ENCODE measurements at regions not wholly inside any gene's neighbourhood (a gene's known extent, or its start where the extent isn't known, plus 50 kb on each side); places are given as distances from the start of the nearest gene placed in this dataset.
"Not testable (repeated sequence)": the region's sequence is repeated elsewhere in the genome, so short reads cannot be mapped to it uniquely, and the experiment has no call there.

DNA sequence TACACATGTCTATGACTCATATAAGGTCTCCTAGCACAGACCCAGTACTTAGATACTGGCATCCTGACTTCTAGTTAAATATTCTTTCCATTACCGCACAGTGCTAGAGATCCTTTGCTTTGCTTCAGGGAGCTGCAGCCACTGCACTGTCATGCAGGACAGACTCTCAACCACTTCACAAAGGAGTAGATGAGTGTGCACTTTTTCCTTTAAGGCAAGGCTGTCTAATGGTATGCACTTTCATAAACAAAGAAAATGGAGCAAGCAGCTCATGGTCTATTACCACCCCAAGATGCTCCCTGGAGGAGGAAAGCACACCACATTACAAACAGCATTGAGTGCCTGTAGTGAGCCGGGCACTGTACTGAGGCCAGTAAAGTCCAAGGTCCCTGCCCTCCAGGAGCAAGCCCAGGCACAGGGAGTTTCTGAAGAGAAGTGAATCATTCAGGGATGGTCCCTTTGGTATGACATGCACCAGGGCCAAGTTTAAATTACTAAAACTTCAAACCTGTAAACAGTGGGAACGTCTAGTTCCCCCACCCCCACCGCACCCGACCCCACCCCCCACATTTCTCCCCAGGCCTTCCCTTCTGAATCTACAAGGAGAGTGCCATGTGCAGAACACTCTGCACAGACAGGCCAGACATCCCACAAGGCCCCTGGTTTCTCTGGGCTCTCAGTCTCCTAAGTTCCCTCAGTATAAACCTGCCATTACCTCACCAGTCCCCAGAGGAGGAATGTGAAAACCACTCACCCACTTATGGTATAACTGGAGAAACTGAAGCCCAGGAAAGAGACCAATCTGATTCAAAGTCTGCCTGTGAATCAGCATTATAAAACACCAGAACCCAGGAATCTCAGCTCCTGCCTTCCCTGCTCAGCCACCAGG is 107.8 kb upstream of the BCL6 start:
- DNase-seq (ENCODE audit: low spot score): peak; percentile 28

DNA sequence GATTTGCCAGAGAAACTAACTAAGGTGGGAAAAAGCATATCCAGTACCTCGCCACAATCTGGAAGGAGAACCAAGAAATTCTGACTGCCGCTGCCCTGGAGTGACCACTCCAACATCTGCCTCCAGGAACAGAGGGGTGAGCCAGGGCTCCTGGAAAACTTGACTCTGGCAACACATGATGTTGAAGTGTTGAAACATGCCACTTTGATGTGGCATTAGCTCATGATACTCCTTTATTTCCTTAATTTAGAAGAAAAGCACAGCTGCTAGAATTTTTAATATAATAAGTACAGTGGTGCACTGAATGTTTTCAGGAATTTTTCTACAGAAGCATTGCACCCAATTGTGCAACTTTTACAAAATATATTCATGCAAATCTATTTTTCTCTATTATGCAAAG is 109.9 kb upstream of the BCL6 start:
- DNase-seq (ENCODE audit: low spot score): no peak

DNA sequence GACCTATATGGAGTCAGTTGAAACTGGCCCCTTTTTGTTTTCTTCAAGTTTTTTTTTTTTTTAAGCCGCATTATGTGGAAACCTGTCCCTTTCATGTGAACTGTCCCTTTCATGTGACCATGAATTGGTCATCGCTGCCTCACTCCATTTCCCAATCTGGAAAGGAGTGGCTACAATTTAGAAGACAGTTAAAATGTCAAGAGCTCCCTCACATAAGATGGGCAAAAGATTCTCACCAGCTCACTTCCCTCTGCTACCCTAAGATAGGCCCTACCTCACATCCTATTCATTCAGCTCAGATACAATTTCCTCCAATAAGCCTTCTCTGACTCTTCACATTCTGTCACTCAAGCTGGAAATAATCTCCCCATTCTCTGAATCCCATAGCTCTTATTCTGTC is 111.3 kb upstream of the BCL6 start:
- DNase-seq (ENCODE audit: low spot score): no peak

DNA sequence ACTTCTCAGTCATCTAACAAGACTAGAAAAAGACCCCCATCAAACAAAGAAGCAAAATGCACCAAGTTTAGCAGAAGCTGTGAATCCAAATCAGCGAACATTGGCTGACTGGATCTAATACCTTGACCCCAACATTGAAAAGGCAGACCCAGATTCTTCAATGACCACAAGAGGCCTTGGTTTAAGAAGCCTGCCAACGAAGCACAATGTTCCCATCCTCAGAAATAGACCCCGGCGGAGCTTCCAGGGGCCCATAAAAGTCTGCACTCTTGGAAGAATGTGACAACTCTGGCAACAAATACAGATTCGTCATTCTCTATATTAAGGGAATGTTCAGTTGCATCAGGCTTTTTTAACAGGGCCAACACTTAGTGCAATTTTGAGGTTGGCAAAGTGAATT is 112.8 kb upstream of the BCL6 start:
- DNase-seq (ENCODE audit: low spot score): no peak

DNA sequence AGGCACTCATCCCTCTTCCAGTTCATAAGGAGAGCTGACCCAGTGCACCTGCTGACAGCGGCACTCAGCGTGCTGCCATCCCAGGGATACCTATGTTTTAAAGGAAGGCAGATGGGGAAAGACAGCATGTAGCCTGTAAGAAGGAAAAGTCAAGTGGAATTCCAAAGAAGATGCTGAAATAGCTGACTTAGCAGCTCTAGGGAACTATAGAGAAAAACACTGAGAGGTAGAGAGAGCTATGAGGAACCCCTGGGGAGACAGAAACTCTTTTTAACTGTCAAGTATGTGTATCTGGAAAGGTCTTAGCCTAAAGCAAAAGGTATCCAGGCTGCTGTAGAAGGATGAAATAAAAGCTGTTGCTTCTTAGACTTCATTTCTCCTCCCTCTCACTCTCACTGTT is 113.4 kb upstream of the BCL6 start:
- no peak for DNase-seq (ENCODE audit: low spot score)

DNA sequence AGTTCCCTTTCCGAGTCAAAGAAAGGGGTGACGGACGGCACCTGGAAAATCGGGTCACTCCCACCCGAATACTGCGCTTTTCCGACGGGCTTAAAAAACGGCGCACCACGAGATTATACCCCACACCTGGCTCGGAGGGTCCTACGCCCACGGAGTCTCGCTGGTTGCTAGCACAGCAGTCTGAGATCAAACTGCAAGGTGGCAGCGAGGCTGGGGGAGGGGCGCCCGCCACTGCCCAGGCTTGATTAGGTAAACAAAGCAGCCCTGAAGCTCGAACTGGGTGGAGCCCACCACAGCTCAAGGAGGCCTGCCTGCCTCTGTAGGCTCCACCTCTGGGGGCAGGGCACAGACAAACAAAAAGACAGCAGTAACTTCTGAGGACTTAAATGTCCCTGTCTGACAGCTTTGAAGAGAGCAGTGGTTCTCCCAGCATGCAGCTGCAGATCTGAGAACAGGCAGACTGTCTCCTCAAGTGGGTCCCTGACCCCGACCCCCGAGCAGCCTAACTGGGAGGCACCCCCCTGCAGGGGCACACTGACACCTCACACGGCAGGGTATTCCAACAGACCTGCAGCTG is 117.5 kb upstream of the BCL6 start:
- DNase-seq (ENCODE audit: low spot score): not testable (repeated sequence)

DNA sequence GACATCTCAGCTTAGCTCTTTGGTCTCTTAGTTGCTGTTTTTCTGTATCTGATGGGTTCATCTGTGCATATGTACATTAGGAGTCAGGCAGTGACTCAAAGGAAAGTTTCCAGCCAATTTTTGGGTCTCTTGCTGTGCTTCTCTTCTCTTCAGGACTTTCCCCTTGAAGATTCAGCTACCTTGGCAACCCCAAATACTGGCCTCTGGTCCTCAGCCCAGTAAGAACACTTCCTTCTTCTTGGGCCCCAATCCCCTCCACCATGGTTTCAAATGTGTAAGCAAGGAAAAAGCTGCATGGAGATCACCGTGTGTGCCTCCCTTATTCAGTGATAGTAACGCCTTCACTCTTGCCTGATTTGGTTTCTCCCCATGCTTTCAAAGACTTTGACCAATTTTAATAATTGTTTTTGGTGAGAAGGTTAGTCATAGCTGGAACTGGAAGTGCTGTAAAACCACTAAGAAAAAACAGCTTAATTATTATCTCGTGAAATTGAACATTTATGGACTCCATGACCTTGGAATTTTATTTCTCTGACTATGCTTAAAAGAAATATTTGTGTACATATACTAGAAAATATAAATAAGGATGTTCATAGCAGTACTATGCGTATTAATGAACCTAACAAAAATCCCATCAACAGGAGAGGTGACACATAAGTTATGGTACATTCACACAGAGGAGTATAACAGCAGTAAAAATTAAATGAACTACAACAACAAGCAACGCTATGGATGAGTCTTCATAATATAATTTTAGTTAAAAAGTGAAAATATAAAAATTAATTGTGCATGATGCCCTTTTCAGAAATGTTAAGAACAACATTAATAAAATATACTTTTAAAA is 125.3 kb upstream of the BCL6 start:
- DNase-seq (ENCODE audit: low spot score): no peak

DNA sequence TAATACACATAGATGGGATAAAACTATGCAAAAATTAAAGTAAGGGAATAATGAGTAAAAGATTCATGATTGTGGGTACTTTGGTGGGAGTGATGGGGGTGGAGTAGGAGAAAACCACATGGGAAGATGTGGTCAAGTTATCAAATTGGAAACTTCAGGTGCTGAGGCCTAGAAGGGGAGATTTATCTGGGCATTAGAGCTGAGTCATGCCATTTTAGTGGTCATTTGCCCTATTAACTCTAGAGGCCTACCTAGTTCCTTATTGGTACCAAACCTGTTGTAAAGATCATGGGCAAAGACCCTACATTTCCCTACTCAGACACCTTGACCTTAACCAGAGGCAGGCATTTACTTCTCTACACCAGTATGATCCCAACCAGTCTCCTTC is 125.9 kb upstream of the BCL6 start:
- DNase-seq (ENCODE audit: low spot score): no peak

DNA sequence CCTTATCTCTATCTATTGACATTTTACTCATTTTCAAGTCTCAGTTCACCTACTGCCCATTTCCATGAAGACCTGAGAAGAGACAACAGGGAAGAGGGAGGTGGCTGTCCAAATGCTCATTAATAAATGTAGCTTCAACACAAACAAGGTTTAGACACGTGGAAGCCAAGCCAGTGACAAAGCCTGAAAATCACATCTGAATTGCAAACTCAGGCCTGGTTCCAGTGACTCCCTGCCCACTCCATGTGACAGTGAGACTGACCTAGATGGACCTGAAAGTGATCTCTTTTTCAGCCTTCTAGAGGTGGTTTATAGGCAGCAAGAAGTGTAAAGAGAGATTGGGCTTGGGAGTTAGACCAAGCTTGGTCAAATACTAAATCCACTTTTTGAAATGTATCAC is 126.6 kb upstream of the BCL6 start:
- no peak for DNase-seq (ENCODE audit: low spot score)

DNA sequence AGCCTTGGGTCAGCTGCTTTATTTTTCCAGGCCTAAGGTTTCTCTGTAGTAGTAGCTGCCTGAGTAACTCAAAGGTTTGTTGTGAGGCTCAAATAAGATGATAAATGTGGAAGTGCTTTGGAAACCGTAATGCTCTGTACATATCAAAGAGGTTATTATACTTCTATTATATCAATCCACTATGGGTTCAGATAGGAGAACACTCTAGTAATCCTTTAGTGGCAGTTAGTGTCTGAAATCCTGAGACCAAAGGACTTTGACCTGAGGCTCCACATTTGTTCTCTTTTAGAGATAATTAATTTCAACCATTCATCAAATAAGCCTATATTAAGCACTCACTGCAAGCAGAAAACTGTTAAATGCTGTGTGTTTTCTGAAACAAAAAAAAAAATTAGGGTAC is 128.6 kb upstream of the BCL6 start:
- DNase-seq (ENCODE audit: low spot score): no peak

DNA sequence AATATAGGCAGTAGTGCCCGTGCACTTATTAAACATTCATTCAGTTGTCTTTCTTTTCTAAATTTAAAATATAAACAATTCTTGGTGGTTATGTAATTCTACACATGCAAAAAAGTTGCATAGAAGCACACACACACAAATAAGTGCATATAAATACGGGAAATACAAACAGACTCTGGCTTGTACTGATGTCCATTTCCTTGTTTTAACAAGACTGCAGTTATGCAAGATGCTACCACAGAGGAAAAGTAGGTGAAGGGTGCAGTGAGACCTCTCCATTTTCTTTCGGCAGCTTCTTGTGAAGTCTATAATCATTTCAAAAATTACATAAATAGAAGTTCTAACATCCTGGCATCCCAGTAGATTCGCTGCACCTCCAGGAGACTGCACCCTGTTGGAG is 130.6 kb upstream of the BCL6 start:
- no peak for DNase-seq (ENCODE audit: low spot score)

DNA sequence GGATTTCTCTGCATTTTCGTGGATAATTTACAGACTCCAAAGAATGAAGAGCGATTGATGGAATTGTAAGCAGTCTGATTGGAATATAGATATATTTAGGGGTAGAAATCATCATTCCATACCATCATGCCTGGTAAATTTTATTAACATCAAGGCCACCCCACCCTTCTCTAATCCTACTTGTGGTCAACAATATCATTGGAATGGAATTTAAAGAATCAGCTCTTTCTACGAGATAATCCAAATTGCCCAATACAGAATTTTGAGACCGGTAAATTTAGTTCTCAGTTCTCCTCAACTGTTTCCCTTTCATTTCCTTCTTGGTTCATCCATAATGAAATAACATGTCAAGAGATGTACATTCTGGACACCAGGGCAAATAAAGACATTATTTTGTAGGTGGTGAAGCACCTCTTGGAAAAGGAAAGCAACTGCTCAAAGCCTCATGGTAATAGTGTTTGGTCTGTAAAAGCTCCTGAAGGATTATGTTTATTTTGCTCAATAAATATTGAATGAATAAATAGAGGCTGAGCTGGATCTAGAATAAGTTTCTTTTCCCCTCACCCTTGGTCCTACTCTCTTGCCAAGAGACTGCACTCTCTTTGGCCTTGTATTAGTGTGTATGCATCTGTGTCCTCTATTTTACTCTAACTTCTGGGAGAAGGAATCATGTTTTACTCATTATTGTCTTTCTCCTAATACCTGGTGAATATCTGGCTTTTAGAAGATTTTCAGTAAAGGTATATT is 133.7 kb upstream of the BCL6 start:
- no peak for DNase-seq (ENCODE audit: low spot score)

DNA sequence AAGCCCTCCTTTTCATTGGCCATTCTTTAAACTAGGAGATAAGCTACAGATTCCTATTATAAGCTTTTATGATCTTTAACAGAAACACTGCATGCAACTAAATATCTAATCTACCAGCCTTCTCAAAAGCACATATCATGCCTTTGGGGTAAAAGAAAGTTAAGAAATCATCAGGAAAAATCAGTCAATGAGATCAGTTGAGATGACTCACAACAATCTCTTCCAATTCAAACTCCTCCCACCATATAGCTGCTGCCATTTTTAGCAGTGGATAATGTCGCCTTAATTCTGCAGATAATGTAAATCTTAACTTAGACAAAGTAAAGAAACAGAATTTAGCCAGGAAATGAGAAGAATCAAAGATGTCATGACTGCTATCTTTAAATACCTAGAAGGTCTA is 135.2 kb upstream of the BCL6 start:
- DNase-seq (ENCODE audit: low spot score): no peak

DNA sequence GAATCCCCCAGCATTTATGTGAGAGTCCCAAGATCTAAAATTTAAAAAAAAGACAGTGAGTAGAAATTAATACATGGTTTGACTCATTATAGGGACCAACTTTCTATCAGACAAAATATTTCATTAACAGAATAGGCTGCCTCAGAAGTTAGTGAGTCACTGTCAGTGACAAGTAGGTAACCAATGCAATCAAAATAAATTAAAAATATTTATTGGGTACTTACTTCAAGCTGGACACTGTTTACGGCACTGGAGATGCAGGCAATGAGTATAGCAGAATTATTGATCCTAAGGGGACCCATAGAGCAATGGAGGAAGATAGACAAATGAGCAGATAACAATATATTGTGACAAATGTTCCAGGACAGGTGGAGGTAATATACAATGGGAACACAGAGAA is 135.6 kb upstream of the BCL6 start:
- DNase-seq (ENCODE audit: low spot score): no peak

DNA sequence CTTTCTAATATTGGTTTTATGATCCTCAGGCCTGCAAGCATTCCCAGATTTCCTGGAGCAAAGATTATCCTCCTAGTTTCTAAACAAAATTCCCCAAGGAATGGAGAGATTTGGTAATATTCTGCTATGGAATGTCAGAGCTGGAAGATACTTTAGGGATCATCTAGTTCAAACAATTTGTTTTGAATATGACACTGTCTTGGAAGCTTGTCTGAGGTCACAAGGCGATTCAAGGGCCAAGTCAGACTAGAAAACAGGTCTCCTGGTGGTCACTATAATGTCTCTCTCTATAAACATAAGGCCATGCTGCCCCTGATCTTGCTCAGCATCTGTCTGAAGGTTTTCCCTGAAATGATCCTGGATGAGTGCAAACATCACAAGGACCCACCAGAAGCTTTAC is 143.4 kb upstream of the BCL6 start:
- DNase-seq (ENCODE audit: low spot score): no peak

DNA sequence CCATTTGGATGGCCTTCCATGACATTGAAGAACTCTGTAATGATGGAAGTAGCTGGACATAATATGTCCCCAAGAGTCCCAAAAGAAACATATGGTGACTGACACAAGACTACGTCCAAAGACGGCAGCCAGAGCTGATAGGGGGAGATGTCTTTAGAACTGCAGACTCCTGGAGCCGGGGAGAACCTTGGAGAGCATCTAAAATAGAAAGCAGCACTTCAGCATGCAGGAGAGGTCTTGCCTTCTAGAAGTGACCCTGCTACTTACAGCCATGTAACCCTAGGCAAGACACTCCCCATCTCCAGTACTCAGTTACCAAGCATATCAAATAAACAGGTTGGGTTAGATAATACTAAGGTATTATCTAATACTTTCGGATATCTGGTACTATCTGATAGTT is 143.8 kb upstream of the BCL6 start:
- no peak for DNase-seq (ENCODE audit: low spot score)

DNA sequence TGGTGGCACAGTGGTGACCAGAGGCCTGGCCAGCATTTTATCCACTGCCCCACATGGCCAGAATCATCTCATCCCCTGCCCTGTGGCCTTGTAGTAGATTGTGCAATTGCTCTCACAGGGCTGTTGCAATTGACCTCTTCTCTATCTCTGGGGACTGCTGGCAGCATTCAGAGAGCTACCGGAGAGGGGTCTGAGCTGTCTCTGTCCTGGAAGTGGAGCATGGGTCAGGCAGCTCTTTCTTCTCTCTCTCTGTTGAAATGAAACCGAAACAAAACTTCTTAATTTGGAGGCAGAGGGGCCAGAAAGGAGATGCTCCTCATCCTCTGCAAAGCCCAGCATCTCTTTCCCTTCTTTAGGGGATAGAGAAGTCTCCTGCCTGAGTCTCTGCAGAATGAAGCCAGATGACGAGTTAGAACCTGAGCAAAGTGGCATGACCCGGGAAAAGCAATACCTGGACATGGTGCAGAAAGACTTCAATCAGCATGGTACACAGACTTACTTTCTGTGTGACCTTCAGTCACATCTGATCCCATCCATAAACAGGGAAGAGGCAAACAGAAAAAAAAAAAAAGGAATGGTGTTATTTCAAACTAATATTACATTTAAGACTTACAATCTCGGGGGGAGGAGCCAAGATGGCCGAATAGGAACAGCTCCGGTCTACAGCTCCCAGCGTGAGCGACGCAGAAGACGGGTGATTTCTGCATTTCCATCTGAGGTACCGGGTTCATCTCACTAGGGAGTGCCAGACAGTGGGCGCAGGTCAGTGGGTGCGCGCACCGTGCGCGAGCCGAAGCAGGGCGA is 144.5 kb upstream of the BCL6 start:
- DNase-seq (ENCODE audit: low spot score): peak; percentile 55

DNA sequence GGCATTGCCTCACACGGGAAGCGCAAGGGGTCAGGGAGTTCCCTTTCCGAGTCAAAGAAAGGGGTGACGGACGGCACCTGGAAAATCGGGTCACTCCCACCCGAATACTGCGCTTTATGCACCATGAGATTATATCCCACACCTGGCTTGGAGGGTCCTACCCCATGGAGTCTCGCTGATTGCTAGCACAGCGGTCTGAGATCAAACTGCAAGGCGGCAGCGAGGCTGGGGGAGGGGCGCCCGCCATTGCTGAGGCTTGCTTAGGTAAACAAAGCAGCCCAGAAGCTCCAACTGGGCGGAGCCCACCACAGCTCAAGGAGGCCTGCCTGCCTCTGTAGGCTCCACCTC is 145.1 kb upstream of the BCL6 start:
- DNase-seq (ENCODE audit: low spot score): not testable (repeated sequence)

DNA sequence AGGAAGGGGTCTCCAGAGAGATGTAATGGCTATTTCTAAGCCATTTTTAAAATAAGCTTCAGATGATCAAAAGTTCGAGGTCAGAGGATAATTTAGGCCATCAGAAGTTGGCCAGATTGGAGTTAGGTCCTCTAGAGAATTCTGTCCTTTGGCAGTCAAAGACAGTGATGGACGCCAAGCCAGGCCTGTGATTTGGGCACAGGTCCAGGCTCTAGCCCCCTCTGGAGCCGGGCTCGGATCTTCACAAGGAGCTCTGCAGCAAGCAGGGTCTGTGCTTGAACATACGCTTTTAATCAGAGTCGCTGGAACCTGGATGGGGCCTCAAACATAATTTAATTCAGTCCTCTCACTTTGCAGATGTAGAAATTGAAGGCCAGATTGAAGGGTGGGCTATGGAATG is 151.4 kb upstream of the BCL6 start:
- no peak for DNase-seq (ENCODE audit: low spot score)

DNA sequence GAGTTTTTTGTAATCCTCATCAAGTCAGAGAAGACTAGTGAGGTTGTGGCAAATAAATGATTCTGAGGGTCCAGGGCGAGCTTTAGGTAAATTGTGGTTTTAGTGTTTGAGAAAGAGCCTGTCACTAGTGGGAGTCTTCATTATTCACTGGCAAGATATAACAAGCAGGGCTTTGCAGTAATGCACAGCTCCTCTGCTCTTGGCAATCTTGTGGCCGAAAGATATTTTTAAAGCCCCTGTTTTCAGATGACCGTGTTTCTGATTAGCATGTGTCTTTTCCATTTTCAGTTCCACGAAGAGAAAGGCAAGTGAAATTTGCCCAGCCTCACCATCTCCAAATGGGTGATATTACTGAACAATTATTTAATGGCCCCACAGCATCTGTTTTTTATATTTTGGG is 154.0 kb upstream of the BCL6 start:
- no peak for DNase-seq (ENCODE audit: low spot score)

DNA sequence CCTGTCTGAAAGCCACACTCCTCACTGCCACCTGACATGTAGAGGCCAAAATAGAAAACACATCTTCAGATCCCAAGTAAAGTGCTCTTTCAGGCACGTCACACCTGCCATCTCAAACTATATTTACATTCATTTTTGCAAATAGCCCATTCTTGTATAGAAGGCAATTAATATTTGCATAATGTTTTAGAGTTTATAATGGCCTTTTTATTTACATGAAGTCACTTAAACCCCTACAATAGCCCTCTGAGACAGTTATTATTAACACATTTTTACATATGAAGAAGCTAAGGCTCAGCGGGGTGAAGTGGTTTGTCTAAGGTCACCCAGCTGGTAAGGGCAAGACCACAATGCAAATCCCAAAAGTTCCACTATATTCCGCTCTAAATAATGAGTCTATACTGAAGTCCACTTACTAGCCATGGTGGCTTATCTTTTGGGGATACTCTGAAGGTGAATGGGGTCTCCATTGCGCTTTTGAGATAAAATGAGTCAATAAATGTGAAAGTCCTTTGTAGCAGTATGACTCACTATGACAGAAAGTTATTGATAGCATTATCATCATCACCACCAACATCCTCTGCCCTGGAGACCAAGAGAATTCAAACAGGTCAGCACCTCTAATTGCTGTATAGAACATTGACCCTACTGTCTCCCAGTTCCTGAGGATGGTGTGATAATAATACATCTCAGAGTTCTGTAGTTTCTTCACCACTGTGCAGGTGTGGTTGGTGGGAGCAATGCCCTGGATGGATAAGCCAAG is 155.9 kb upstream of the BCL6 start:
- no peak for DNase-seq (ENCODE audit: low spot score)
